IgD-negative memory B cell (primary cell): ENCODE measurements at regions not wholly inside any gene's neighbourhood (a gene's known extent, or its start where the extent isn't known, plus 50 kb on each side); places are given as distances from the start of the nearest gene placed in this dataset.
"Not testable (repeated sequence)": the region's sequence is repeated elsewhere in the genome, so short reads cannot be mapped to it uniquely, and the experiment has no call there.

ENCODE experiments used
- H3K27ac Mint-ChIP-seq, 3 donors: one replicate each; pipeline ENCODE4 v1.8.0; 2020 to 2022; ENCODE audit warnings: mild to moderate bottlenecking in 3 of 3, mixed read lengths in 3 of 3, moderate library complexity in 1 of 3
- H3K27me3 Mint-ChIP-seq: one replicate; pipeline ENCODE4 v1.8.0; 2021; ENCODE audit warnings: mixed read lengths
- H3K36me3 Mint-ChIP-seq: one replicate; pipeline ENCODE4 v1.8.0; 2020; ENCODE audit warnings: mild to moderate bottlenecking, mixed read lengths
- H3K4me1 Mint-ChIP-seq, 3 donors: one replicate each; pipeline ENCODE4 v1.8.0; 2020 to 2022; ENCODE audit warnings: mixed read lengths in 3 of 3, mild to moderate bottlenecking in 1 of 3
- H3K4me3 Mint-ChIP-seq, 4 donors: one replicate each; pipeline ENCODE4 v1.8.0; 2020 to 2022; ENCODE audit warnings: mild to moderate bottlenecking in 4 of 4, mixed read lengths in 4 of 4, moderate library complexity in 3 of 4
- H3K9me3 Mint-ChIP-seq, 3 donors: one replicate each; pipeline ENCODE4 v1.8.0; 2020 to 2021; ENCODE audit warnings: mixed read lengths in 3 of 3, mild to moderate bottlenecking in 1 of 3

DNA sequence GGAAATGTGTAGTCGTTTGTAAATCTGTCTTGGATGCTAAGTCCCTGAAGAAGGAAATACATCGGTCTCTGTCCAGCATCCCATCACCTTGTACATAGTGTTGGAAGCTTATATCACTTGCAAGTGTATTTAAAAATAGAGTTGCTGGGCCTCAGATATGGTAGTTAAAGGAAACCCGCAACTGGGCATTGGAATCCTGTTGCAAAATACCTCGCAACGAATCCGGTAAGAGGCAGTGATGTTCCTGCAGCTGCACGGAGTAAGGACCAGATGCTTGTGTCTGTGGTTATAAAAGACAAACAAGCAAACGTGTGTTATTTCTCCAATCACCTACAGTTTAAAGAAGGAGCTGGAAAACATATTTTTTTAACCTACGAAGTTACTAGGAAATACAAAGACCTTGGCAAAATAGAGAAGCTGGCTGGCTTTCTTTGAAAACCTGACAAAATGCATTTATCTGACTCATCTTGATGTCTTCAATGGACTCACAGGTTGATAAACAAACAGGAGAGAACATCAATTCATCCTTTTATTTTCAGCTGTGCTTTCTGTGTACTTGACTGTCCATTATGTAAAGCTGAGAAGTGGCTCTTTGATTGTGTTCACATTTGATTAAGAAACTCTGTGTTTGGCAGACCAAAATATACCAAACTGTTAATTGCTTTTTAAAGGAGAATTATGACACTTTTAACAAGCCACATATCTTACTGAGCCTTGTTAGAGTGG, 326.4 kb downstream of the SFMBT2 start:
- Mint-ChIP-seq H3K27ac (no peak overlapping the region), H3K4me3 (no peak overlapping the region), H3K9me3 (peaks cover 0 to 2% (median 0%) of the 10 kb centered on the region in 3 donors), H3K27me3 (peaks cover 28% of the 10 kb centered on the region), H3K36me3 (no peaks in the 10 kb centered on the region), H3K4me1 (no peaks in the 10 kb centered on the region)

DNA sequence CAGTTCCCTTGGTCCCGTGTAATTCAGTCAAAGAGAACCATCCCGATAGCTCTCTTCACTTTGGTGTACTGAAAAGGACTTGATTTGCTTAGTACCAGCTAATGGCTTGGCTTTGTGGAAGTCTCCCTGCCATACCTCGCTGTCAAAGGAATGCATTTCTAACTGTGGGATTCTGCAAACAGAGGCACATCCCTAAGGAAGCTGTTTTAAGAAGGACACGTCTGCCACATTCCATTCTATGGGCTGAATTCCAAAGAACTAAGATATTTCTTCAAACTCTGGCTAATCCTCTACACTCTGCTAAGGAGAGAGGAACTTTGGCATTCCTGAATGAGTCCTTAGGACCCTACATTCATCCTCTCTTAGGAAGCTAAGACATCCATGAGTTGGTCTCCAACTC, 327.9 kb downstream of the SFMBT2 start:
- no peak overlapping the region for H3K27ac Mint-ChIP-seq
- H3K27me3 Mint-ChIP-seq: peaks cover 28% of the 10 kb centered on the region
- H3K4me1 Mint-ChIP-seq: no peaks in the 10 kb centered on the region
- H3K4me3 Mint-ChIP-seq: no peak overlapping the region
- peaks cover 0 to 2% (median 0%) of the 10 kb centered on the region in 3 donors for H3K9me3 Mint-ChIP-seq
- no peaks in the 10 kb centered on the region for H3K36me3 Mint-ChIP-seq

DNA sequence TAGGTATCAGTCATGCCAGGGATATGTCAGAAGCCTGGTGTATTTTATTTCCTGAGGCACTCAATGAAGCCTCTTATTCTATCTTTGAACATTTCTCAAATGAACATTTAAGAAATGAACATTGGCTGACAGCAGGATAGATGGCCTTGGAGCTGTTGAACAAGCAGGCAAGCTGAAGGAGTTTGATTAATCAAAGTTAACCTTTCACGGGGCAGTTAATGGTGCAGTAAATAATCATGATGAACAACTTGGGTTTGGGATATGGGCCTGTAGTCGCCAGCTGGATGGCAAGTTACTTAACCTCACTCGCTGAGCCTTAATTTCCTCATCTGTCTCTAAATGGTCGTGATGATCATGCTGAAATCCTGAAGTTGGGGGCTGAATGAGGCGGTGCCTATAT, 333.0 kb downstream of the SFMBT2 start:
- no peaks in the 10 kb centered on the region for H3K9me3 Mint-ChIP-seq
- no peaks in the 10 kb centered on the region for H3K4me1 Mint-ChIP-seq
- peaks cover 14% of the 10 kb centered on the region for H3K27me3 Mint-ChIP-seq
- no peaks in the 10 kb centered on the region for H3K36me3 Mint-ChIP-seq
- H3K27ac Mint-ChIP-seq: no peak overlapping the region
- no peak overlapping the region for H3K4me3 Mint-ChIP-seq

DNA sequence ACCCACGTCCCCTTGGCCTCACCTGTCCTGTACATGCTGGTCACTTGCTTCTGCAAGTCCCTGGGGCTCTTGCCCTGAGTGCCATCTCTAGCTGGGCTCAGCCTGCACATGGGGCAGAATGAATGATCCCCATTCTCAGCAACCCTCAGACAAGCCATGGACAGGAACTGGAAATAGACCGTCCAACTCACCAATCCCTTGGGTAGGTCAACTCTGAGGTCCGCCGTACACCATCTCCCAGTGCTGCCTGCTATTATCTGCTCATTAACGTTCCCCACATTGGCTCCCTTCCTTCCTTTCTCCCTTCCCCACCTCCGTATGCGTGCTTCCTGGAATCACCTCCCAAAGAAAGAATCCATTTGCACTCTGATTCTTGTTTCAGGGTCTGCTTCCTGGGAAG, 335.0 kb downstream of the SFMBT2 start:
- Mint-ChIP-seq H3K27me3 (peaks cover 8% of the 10 kb centered on the region), H3K4me1 (no peaks in the 10 kb centered on the region), H3K27ac (peak overlapping the region in 1 of 3 donors; percentile 66), H3K36me3 (no peaks in the 10 kb centered on the region), H3K9me3 (no peaks in the 10 kb centered on the region), H3K4me3 (no peak overlapping the region)

DNA sequence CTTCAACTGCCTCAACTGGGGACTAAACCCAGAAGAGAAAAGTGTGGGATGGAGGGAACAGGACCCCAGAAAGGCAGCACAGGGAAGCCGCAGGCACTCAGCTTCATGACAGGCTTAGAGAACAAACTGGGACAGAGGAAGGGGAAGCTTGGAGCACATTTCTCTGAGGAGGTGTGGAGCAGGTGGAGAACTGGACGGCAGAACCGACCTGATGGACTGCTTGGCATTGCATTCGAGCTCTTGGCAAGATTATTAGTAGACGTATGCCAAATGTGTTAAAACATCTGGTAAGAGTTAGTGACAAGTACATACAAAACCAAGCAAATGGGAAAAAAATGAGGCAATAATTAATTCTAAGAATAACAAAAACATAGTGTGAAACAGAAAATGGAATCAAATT, 335.7 kb downstream of the SFMBT2 start:
- Mint-ChIP-seq H3K36me3 (no peaks in the 10 kb centered on the region), H3K4me3 (no peak overlapping the region), H3K4me1 (no peaks in the 10 kb centered on the region), H3K27me3 (peaks cover 5% of the 10 kb centered on the region), H3K27ac (peak overlapping the region in 1 of 3 donors; percentile 66), H3K9me3 (no peaks in the 10 kb centered on the region)

DNA sequence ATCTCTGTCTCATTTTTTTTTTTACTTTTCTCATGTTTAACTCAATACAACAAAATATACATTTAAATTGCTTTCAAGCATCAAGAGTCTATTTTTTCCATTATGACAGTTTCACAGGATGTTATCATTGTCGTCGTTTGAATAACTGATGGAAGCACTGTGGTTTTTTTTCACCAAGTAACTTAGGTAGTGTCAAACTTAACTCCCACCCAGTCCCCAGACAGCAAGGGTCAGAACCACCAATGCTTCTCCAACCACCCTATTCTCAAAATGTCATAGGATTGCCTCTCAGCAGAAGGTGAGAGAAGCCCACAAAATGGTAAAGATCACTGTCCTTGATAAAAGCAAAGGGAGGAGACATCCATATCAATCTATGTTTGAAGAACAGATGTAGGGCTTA, 339.4 kb downstream of the SFMBT2 start:
- no peak overlapping the region for H3K4me3 Mint-ChIP-seq
- no peaks in the 10 kb centered on the region for H3K9me3 Mint-ChIP-seq
- no peaks in the 10 kb centered on the region for H3K4me1 Mint-ChIP-seq
- H3K27me3 Mint-ChIP-seq: peaks cover 8% of the 10 kb centered on the region
- no peaks in the 10 kb centered on the region for H3K36me3 Mint-ChIP-seq
- no peak overlapping the region for H3K27ac Mint-ChIP-seq

DNA sequence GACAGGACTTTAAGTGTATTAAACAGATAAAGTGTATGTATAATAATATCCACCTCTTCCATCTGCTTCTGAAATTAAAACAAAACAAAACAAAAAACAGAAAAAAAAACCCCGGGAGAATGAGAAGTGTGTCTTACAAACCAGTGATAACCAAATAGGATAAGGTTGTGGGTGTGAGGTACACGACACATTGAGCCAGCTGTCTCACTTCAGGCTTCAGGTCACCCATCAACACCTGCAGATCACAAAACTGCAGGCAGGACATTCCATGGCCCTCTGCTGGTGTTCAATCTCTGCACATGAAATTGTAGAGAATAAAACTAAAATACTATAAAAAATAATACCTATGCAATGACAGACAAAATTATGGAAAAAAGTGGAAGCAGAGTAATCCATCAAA, 339.9 kb downstream of the SFMBT2 start:
- Mint-ChIP-seq H3K36me3 (no peaks in the 10 kb centered on the region), H3K9me3 (no peaks in the 10 kb centered on the region), H3K4me3 (no peak overlapping the region)

DNA sequence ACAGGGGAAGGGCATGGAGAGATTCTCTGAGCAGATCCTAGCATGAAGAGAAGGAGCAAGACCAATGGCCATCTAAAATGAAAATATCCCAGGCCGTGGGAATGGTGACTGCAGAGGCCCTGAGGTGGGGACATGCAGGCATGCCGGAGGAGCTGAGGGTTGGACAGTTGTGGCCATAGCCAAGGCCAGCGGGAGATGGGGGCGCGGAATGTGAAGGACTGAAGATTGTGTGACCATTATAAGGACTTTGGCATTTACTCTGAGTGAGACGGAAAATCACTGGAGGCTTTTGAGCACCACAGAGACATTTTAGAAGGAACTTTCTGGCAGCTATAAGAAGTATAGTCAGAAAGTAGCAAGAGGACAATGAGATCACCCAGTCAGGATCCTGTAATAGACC, 341.1 kb downstream of the SFMBT2 start:
- Mint-ChIP-seq H3K4me1 (peaks cover 0 to 3% (median 0%) of the 10 kb centered on the region in 3 donors), H3K4me3 (no peak overlapping the region), H3K27me3 (peaks cover 9% of the 10 kb centered on the region), H3K36me3 (no peaks in the 10 kb centered on the region), H3K9me3 (no peaks in the 10 kb centered on the region), H3K27ac (no peak overlapping the region)

More for the DNA sequence above, 339.9 kb downstream of the SFMBT2 start:
- H3K27me3 Mint-ChIP-seq: peaks cover 8% of the 10 kb centered on the region
- no peak overlapping the region for H3K27ac Mint-ChIP-seq
- H3K4me1 Mint-ChIP-seq: peaks cover 0 to 2% (median 0%) of the 10 kb centered on the region in 3 donors

DNA sequence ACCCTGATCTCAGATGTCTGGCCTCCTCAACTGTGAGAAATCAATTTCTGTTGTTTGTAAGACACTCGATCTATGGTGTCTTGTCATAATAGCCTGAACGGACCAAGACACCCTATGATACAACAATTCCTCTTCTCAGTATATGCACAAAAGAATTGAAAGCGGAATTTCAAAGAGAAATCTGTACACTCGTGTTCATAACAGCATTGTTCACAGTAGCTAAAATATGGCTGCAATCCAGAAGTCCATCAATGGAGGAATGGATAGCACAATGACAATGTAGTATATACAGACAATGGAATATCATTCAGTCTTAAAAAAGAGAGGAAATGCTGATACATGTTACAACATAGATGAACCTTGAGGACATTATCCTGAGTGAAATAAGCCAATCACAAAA, 354.6 kb downstream of the SFMBT2 start:
- H3K27ac Mint-ChIP-seq: no peak overlapping the region
- no peaks in the 10 kb centered on the region for H3K4me1 Mint-ChIP-seq
- H3K36me3 Mint-ChIP-seq: no peaks in the 10 kb centered on the region

DNA sequence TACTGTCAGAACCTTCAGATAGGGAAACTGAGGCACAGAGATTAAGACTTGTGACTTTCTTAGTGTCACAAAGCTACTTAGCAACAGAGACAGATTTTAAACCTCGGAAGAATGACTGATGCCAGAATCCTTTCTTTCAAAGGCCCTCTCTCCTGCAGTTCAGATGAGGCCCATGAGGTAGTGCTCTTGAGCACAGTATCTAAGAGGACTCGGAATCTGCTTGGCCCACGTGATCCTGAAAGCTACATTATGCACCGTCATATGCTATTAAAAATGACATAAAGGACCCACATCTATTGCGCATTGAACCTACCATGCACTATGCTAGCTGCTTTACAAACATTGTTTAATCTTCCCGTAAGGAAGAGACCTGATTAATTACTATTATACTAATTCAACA, 355.9 kb downstream of the SFMBT2 start:
- Mint-ChIP-seq H3K4me1 (no peaks in the 10 kb centered on the region), H3K4me3 (no peak overlapping the region), H3K27me3 (peaks cover 4% of the 10 kb centered on the region), H3K36me3 (no peaks in the 10 kb centered on the region), H3K9me3 (peaks cover 0 to 7% (median 4%) of the 10 kb centered on the region in 3 donors), H3K27ac (no peak overlapping the region)

More for the DNA sequence above, 354.6 kb downstream of the SFMBT2 start:
- H3K4me3 Mint-ChIP-seq: no peak overlapping the region
- peaks cover 0 to 4% (median 0%) of the 10 kb centered on the region in 3 donors for H3K9me3 Mint-ChIP-seq
- peaks cover 2% of the 10 kb centered on the region for H3K27me3 Mint-ChIP-seq

DNA sequence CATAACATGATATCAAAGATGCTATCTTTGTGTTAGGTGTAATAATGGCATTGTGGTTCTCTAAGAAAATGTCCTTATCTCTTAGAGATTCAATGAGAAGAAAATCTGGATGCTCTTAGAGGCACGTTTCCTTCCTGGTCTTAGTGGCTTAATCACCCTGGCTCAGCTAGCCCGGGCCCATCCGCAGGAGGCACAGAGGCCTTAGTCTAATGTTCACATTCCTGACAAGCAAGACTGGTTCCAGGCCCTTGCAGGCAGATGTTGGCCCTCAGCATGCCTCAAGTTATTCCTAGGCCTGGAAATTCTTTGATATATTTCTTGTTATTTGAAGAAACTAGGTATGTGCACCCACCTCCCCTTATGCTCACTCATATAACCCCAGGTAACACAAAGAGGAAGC, 357.6 kb downstream of the SFMBT2 start:
- Mint-ChIP-seq H3K36me3 (no peaks in the 10 kb centered on the region), H3K4me3 (no peak overlapping the region), H3K9me3 (peaks cover 0 to 7% (median 6%) of the 10 kb centered on the region in 3 donors), H3K27ac (no peak overlapping the region), H3K4me1 (no peaks in the 10 kb centered on the region), H3K27me3 (peaks cover 4% of the 10 kb centered on the region)

DNA sequence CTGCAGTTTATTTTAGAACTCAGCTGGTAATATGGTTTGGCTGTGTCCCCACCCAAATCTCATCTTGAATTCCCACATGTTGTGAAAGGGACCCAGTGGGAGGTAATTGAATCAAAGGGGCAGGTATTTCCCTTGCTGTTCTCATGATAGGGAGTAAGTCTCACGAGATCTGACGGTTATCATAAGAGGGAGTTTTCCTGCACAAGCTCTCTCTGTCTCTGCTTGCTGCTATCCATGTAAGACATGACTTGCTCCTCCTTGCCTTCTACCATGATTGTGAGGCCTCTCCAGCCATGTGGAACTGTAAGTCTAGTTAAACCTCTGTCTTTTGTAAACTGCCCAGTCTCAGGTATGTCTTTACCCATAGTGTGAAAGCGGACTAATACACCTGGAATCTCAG, 360.8 kb downstream of the SFMBT2 start:
- not testable (repeated sequence) for H3K27ac Mint-ChIP-seq, H3K4me3 Mint-ChIP-seq, H3K9me3 Mint-ChIP-seq, H3K36me3 Mint-ChIP-seq, H3K27me3 Mint-ChIP-seq
- peaks cover 11 to 17% (median 15%) of the 10 kb centered on the region in 3 donors for H3K4me1 Mint-ChIP-seq

DNA sequence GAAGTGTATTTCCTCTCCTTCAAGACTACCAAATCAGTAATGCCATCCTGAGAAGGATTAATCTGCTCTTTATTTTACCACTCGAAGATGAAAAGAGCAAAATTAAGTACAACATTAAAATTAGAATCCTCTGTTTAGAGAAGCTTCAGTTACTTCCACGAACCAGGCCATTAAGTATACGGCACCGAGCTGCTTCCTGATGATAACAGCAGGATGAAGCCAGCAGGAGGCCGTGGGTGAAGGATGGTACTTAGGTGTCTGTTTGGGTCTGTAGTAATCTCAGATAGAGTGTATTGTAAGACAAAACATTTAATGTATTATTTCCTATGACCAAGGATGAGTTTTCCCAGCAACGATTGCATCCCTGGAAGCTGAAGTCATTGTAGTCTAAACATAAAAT, 362.8 kb downstream of the SFMBT2 start:
- H3K27ac Mint-ChIP-seq: no peak overlapping the region
- H3K4me1 Mint-ChIP-seq: peaks cover 11 to 17% (median 15%) of the 10 kb centered on the region in 3 donors
- H3K36me3 Mint-ChIP-seq: peaks cover 1% of the 10 kb centered on the region
- H3K4me3 Mint-ChIP-seq: no peak overlapping the region
- peaks cover 0 to 7% (median 6%) of the 10 kb centered on the region in 3 donors for H3K9me3 Mint-ChIP-seq
- peaks cover 2% of the 10 kb centered on the region for H3K27me3 Mint-ChIP-seq

DNA sequence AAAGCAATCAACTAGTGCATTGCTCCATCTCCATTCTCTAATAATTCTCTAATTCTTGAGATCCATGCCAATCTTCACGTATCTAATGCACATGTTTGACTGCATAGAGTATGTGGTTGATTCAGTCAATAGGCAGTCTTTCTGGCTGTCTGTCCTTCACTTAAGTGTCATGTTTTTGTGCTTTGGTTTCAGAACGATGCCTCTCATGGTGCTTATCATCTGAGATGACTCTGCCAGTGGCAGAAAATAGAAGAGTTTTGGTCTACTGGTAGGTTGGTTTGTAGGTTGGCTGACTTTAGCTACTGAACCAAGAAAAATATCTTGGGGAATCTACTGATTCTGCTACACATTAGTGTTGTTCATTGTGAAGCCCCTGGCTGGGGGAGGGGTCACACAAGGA, 364.2 kb downstream of the SFMBT2 start:
- Mint-ChIP-seq H3K4me3 (peak overlapping the region in 1 of 4 donors; percentile 52), H3K27me3 (peaks cover 2% of the 10 kb centered on the region), H3K4me1 (peaks cover 11 to 17% (median 15%) of the 10 kb centered on the region in 3 donors), H3K9me3 (peaks cover 0 to 6% (median 5%) of the 10 kb centered on the region in 3 donors), H3K27ac (no peak overlapping the region), H3K36me3 (peaks cover 1% of the 10 kb centered on the region)

DNA sequence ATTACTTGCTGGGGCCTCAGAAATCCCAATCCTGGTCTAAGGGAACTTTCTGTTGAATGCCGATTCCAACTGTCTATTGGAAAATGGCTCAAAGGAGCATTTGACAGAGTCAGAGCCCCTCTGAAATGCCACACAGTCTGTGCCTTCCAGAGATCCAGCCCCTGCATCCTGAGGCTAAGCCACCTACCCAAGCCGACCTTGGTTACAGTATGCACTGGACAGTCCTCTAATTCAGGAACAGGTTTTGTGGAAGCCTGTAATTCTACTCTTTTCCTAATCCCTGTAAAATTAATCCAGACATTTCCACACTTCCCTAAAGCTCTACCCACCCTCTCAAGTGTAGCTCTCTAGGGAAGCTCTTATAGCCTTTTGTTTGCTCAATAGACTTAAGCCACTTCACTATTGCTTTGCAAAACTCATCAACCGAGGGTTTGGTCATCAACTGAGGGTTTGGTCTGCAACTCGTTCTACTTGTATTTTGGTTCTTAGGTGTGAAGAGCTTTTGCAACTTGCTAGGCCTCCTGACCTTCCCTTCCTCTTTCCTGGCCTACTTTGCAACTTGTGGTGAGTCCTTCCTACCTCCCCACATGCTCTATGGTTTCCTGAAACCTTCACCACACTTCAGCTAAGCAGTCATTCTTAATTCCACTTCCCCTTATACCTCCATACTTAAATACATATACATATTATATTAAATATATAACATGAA, 364.8 kb downstream of the SFMBT2 start:
- Mint-ChIP-seq H3K4me3 (peak overlapping the region in 1 of 4 donors; percentile 61), H3K36me3 (peaks cover 1% of the 10 kb centered on the region), H3K27ac (no peak overlapping the region), H3K4me1 (peaks cover 11 to 17% (median 15%) of the 10 kb centered on the region in 3 donors), H3K27me3 (peaks cover 2% of the 10 kb centered on the region), H3K9me3 (peaks cover 0 to 6% (median 3%) of the 10 kb centered on the region in 3 donors)
